ENCODE measurements at regions not wholly inside any gene's neighbourhood (a gene's known extent, or its start where the extent isn't known, plus 50 kb on each side); places are given as distances from the start of the nearest gene placed in this dataset.
"Not testable (repeated sequence)": the region's sequence is repeated elsewhere in the genome, so short reads cannot be mapped to it uniquely, and the experiment has no call there.

DNA sequence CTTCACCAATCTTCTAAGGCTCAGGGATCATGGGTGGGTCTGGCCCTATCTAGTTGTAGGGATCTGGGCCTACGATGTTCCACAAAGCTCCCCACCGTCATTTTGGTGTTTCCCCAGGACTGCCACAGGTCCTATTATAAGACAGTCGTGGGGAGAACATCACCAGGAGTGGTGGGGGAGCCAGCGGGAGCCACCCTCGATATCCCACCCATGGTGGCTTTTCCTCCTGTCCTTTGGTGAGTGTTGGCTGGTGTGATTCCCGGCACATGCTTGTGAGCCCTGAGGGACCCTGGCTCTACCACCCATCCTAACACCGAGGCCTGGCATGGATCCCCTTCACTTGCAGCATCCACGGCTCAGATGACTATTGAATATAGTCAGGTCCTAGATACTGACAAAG lies 247.4 kb downstream of the ACTR3B start:
- no peak for DNase-seq (ENCODE audit: low read depth in 2 of 2)

DNA sequence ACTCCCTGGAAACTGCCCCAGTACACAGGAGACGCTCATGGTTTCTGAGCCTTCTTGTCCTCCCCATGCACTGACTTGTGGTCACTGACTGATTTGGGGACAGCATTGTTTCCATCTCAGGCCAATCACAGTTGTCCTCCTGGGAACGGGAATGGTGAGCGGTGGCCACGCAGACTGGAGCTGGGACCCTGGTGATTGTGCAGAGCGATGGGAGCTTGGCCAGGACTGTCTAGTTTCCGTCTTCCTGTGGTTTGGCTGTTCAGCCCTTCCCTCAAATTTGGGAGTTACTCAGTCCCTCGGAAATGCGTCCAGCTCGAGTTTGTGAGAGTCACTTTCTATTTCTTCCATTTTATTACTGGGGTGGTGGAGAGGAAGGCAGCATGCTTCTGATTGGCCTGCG lies 250.9 kb downstream of the ACTR3B start:
- no peak for DNase-seq (ENCODE audit: low read depth in 2 of 2)

DNA sequence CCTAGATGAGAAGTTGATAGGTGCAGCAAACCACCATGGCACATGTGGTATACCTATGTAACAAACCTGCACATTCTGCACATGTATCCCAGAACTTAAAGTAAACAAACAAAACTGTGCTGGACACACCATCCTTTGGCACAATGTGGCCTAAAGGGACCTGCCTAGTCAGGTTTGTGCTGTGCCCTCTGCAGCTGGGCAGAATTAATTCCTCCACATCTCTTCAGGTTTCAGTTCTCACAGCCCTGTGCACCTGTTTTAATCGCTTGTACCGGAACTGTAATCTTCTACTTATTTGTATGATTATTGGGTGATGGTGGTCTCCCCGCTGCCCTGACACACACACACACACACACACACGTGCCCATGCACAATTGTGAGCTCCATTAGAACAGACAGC lies 252.7 kb downstream of the ACTR3B start:
- no peak for DNase-seq (ENCODE audit: low read depth in 2 of 2)

DNA sequence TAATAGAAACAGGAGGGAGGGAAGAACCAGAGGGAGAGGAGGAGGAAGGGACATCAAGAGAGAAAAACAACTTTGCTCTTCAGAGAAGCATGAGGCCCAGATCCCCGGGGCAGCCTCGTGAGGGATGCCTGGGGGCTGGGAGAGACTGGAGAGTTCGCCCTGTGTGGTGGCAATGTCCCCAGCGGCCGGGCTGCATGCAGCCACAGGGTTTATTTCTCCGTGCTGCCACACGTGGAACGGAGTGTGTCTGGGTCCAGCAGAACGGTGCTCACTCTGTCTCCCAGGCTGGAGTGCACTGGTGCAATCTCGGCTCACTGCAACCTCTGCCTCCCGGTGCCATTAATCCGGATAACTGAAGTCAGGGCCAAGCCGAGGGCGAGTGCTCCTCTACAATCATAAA lies 257.7 kb downstream of the ACTR3B start:
- DNase-seq (ENCODE audit: low read depth in 2 of 2), result no peak

DNA sequence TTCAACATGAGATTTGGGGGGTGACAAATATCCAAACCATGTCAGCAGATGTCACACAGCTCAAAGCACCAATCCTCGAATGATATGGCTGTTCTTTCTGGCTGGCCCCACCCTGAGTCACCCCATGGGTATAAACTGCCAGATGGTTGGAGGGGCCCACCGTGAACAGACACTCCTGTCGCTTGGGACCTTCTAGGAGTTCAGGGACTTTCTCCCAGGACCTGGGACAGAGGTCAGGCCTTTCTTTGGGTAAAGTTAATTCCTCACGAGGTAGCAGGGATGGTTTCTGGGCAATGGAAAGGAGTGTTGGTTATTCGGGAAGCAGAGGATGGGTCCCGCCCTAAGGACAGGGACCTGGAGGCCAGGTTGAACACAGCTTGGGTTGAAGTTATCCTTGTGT lies 262.0 kb downstream of the ACTR3B start:
- no peak for DNase-seq (ENCODE audit: low read depth in 2 of 2)

DNA sequence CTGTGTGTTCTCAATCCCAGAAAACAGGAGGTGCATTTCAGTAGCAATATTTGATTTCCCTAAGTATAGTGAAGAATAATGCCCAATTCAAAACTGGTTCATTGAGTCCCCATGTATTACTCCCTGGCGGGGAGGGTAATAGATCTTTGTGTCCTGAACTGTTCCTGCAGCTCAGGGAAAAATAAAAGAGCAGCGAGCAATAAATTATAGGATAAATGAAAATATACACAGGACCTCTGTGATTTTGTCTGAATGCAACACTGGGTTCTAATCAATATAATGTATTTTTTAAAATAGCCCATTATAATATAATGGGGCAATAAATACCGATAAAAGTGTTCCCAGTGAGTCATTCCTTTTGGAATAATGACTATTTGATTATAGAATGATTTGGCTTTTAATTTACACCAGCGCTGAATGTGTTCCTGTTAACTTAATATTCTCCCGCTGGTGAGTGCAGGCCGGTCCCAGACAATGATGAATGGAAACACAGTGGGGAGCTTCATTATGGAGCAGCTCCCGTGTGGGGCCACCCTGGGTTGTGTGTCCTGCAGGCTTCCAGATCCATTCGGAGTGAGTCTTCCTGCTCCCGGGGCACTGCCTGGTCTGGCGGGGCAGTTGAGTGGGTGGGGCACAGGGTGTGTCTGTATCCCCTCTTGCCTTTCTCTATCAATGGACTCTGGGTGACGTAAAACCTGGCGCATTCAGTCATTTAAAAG lies 263.1 kb downstream of the ACTR3B start:
- DNase-seq (ENCODE audit: low read depth in 2 of 2), result no peak

DNA sequence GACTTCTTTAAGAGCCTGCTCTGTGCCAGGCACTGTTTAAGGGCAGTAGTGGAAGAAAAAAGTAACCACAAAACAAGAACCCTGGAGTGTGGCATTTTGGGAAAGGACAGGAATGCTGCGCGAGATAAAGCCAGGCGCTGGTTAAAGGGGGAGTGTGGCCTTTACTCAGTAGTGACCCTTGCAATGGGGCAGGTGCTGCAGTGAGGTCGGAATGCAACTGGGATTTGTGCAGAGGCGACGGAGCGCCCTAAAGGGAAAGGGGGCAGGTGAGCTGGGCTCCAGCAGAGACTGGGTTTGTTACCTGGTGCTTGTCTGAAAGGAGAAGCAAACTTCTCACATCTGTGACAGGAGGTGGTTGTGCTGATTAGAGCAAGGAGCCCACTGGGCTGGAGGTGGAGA lies 263.6 kb downstream of the ACTR3B start:
- DNase-seq (ENCODE audit: low read depth in 2 of 2), result no peak

DNA sequence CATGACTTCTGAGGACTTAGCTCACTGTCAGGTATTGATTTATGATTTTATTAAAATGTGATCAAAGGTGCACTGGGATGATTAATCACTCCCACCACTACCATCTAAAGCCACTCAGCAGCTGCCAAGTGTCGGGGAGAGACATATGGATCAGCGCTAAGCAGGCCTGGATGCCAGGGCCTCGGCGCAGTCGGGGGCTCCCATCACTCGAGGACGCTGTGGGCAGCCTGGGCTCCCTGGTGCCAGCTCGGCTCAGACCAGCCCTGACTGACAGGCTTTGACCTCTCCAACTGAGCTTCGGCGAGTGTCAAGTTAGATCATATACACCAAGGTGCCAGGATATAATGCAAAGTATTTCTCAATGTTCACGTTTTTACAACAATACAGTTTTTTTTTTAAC lies 267.7 kb downstream of the ACTR3B start:
- no peak for DNase-seq (ENCODE audit: low read depth in 2 of 2)

DNA sequence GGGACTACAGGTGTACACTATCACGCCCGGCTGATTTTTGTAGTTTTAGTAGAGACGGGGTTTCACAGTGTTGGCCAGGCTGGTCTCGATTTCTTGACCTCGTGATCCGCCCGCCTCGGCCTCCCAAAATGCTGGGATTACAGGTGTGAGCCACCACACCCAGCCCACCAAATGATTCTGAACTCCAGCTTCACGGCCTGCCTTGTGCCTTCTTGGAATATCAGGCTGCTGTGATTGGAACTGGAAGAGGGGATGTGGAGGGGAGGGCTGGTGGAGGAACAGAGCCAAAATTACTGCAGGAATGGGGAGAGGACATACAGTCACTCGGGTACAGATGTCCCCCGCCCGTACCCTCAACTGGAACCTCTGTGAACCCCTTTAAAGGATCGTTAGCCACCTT lies 268.4 kb downstream of the ACTR3B start:
- no peak for DNase-seq (ENCODE audit: low read depth in 2 of 2)

DNA sequence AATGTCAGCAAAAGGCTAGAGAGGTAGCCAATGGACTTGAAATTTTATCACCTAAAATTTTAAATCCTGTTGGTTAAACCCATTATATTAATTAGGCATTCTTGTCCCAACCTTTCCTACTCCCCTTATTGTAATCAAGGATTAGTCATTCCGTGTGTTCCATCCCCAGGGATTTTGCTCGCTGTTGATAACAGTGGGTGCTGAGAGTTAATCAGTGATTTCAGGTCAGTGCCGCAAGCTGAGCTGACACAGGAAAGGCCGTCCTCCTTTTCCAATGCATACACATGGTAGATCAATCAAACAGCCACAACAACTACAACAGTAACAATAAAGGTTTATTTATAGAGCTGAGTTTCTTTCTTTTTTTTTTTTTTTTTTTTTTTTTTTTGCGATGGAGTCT lies 271.4 kb downstream of the ACTR3B start:
- DNase-seq (ENCODE audit: low read depth in 2 of 2), result no peak

DNA sequence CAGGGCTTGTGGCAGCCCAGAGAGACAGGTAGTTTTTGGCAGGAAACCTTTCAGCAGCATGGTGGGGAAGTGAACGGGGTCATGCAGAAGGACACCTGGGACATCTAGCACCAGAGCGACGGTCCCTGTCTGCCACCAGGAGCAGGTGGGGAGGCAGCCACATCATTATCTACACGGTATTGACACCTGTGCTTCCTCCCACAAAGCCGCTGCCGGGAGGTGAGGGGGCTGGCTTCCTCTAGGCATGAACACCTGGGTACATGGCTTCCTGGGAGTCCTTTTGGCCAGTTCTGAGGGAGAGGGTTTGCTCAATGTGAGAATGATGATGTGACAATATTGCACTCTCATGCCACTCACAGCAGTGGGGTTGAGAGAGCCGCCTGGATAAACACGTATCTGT lies 275.2 kb downstream of the ACTR3B start:
- DNase-seq (ENCODE audit: low read depth in 2 of 2), result no peak

DNA sequence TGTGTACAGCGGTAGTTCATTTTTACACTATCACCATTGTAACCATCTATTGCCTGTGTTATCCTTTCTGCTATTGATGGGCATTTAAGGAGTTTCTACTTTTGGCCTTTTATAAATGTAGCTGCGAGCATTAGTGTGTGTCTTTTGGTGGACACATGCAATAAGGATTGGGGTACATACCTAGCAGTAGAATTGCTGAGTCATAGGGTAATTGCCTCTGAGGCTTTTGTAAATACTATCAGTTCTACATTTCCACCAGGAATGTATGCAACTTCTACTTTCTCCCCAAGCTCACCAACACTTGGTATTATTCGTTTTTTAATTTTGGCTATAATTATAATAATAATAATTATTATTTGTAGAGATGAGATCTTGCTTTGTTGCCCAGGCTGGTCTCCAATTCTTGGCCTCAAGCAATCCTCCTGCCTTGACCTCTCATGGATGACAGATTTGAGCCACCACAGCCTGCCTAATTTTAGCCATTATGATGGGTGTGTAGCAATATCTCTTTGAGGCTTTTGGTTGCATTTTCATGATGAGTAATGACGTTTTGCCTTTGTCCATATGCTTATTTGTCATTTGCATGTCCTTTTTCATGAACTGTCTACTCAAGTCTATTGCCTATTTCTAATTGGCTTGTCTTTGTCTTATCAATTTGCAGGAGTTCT lies 277.0 kb downstream of the ACTR3B start:
- DNase-seq (ENCODE audit: low read depth in 2 of 2), result no peak

DNA sequence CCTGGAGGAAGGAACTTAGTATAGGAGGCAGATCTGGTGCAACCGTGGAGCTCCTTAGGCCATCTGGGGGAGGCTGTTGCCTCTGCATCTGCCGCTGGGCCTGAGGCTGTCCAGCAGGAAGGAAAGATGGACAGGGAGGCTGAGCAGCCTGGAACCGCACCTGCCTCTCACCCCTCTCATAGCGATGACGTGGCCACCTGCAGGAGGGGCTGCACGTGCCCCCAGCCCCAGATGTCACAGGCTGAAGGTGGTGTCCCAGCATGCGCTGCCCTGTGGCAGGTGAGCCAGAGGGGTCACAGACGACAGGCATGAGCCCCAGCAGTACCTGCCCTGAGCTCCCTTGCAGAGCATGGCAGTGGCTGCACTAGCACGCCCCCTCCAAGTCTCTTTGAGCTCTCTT lies 283.9 kb downstream of the ACTR3B start:
- DNase-seq (ENCODE audit: low read depth in 2 of 2), result no peak

DNA sequence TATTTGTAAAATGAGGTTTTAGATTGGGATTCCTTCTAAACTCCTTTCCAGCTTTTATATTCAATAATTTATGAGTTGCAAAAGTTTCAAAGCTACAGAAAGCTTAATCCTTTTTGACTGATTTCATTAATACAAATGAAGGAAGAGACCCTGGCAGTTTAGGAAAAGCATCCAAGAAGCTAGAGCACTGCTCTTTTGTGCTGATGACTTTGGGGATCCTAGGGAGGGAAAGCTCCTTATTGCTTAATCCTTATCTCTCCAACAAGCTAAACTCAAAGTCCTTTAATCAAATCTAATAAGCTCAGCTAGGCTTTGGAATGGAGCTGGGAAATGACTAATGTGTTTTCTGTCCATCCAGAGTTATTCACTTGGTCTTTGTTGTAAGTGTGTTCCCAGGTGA lies 285.4 kb downstream of the ACTR3B start:
- no peak for DNase-seq (ENCODE audit: low read depth in 2 of 2)

DNA sequence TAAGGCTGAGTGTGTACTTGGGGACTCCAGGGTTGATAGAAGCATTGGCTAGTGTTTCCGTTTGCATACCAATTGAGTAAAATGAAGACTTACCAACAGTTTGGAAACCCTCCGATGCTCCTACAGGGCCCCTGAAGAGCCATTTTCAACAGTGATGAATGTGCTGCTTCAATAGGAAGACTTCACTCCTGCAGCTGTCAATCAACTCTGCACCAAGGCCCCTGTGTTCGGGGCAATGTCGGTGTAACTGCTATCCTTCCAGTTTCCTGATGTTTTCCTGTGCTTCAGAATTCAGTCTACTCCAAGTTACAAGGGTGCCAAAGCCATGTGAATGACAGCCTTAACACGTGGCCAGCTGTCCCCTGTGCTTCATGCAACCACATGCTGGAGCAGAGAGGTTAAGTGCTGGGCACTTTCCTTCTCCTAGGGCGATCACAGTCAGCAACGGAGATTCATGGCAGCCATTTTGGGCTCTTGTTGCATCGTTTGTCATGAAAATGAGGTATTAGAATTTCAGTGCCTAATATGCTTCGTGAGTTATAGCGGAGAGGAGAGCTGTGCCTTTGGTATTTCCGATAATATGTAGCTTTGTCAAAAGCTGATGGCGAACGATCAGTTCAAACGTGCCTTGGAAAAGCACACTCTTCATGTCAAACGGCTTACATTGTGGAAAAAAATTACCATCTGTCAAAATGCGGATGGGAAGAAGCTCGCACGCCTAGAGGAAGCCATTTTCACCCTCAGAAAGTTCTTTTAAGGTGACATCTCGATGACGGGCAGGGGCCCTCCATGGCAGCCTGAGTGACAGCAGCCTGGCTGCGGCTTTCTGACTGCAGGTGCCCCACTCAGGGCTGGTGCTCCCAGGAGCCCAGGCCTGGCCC lies 287.8 kb downstream of the ACTR3B start:
- DNase-seq (ENCODE audit: low read depth in 2 of 2), result no peak

DNA sequence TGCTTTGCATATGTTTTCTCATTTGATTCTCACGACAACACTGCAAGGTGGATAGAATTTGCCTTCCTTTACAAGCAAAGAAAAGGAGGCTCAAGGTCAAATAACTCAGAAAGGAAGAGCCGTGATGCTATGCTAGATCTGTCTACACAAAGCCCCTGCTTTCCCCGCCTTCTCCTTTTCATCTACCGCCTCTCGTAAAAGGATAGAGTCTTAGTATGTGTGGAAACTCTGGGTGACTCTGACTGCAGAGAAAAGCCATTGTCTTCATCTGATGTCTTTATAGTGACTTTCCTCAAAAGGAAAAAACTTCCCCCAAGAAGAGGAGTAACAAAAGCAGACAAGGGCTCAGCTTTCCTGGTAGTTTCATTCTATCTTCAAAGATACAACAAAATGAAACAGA lies 292.7 kb downstream of the ACTR3B start:
- DNase-seq (ENCODE audit: low read depth in 2 of 2), result no peak

DNA sequence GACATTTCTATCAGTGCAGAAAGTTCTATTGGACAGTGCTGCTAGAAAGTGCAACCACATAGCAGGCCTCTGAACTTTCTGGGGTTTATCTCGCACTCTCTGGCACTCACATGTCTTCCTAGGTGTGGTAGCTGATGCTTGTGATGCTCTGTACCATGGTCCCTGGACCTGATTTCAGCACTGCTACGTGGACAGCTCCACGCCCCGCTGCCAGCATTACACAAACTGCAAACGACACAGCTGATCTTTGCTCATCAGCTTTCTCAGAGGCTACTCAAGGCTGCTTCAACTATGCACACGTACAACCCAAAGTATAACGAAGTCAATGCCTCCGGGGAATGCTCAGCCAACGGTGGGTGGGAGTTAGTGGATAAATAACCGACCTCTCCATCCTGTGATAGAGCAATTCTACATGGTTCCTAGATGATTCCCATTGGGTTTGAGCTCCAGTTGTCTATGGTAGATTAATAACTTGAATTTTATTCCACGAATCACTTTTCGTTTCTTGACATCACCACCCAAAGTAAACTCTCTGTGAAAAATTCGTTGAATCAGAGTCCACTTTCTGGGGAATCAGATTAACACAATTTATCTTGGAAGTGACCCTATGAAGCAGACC lies 302.5 kb downstream of the ACTR3B start:
- DNase-seq (ENCODE audit: low read depth in 2 of 2), result no peak

DNA sequence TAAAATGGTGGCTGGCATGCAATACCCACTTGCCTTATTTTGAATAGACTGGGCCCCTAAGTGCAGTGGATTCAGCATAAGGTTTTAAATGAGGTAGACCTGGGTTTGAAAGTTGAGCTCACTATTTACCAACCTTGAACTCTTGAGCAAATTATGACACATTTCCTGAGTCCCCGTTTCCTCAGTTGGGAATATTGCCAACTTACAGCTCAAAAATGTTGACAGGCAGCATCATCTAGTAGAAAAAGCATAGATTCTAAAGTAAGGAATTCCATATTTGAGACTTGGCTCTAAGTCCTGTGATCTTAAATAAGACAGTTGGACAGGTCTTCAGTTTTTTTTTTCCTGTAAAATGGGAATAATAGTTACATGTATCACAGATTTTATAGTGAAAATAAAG lies 305.5 kb downstream of the ACTR3B start:
- DNase-seq (ENCODE audit: low read depth in 2 of 2), result no peak

DNA sequence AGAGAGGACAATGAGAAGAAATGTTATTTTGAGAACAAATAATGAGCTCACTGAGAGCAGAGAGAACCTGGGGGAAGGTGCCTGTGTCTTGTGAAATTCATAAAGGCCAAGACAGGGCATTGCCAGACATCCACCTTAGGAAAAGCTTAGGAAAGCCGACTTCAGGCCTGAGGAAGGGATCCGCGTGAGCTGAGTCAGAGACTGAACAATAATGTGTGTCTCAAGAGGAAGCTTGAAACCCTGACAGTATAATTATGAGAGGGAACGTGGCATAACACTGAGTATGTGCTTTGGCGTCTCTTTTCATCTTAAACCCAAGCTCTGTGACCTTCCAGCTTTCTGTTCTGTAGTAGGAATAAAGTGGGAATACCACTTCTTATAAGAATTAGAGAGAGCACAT lies 307.2 kb downstream of the ACTR3B start:
- DNase-seq (ENCODE audit: low read depth in 2 of 2), result no peak

DNA sequence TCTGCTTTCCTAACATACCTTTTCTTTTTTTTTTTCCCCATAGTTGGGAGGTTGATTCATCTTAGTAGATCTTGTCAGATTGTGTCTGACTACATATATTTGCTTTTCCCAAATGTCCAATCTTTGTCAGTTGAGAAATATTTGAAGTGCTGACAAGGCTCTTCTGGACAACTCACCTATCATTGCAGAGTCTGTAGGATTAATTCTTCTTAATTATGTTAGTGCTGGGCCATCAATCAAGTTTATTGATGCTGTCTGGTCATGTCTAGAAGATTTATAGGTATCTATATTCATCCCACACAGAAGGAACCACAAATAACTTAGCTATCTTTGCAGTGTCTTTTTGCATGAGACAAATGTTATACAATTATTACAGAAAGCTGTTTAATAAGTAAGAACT lies 310.6 kb downstream of the ACTR3B start:
- no peak for DNase-seq (ENCODE audit: low read depth in 2 of 2)

DNA sequence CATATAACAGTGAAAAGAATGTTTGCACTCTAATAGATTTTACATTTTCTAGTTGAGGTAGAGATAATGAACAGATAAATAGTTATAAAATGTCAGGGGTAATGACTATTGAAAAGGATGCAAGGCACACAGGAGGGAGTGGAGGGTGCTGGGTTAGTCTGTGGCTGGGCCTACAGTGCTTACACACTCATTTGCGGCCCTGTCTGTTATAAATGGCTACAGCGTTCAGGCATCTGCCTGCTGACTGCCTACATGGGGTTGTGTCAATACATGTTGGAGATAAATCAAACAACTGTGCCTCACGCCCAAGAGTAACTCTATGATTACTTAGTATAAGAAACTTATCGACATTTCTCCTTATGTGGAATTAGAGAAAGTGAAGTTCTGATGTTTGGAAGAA lies 313.3 kb downstream of the ACTR3B start:
- no peak for DNase-seq (ENCODE audit: low read depth in 2 of 2)

DNA sequence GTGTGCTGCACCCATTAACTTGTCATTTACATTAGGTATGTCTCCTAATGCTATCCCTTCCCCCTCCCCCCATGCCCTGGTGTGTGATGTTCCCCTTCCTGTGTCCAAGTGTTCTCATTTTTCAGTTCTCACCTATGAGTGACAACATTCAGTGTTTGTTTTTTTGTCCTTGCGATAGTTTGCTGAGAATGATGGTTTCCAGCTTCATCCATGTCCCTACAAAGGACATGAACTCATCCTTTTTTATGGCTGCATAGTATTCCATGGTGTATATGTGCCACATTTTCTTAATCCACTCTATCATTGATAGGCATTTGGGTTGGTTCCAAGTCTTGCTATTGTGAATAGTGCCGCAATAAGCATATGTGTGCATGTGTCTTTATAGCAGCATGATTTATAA lies 316.7 kb downstream of the ACTR3B start:
- DNase-seq (ENCODE audit: low read depth in 2 of 2), result not testable (repeated sequence)
